HG03280 (cell line): ENCODE measurements at regions not wholly inside any gene's neighbourhood (a gene's known extent, or its start where the extent isn't known, plus 50 kb on each side); places are given as distances from the start of the nearest gene placed in this dataset.

Experiments used
- ATAC-seq: cut with Tn5 transposase; IDR thresholded peaks from one replicate; pipeline ENCODE4 v1.9.1; 2021; ENCODE audit warnings: mild to moderate bottlenecking, moderate library complexity; ENCODE audit not compliant: unreplicated experiment

GRCh38 chr10:43814663-43815062, 166.0 kb upstream of the ZNF32 start:
- no peak for ATAC-seq

GRCh38 chr10:43811871-43812270, 163.2 kb upstream of the ZNF32 start:
- ATAC-seq: no peak

GRCh38 chr10:43809211-43809930, 160.7 kb upstream of the ZNF32 start:
- no peak for ATAC-seq

- no peak for ATAC-seq
These were observed 159.5 kb upstream of the ZNF32 start for GRCh38 chr10:43808136-43808535.

GRCh38 chr10:43806831-43807640, 158.4 kb upstream of the ZNF32 start:
- no peak for ATAC-seq

GRCh38 chr10:43803791-43804190, 155.1 kb upstream of the ZNF32 start:
- no peak for ATAC-seq

- ATAC-seq: no peak
These were observed 154.5 kb upstream of the ZNF32 start for GRCh38 chr10:43802988-43803696.

- no peak for ATAC-seq
These were observed 152.9 kb upstream of the ZNF32 start for GRCh38 chr10:43801626-43802025.

GRCh38 chr10:43801140-43801539, 152.5 kb upstream of the ZNF32 start:
- no peak for ATAC-seq

GRCh38 chr10:43796781-43797180, 148.1 kb upstream of the ZNF32 start:
- no peak for ATAC-seq

GRCh38 chr10:43795639-43796038, 147.0 kb upstream of the ZNF32 start:
- no peak for ATAC-seq

GRCh38 chr10:43795093-43795492, 146.4 kb upstream of the ZNF32 start:
- no peak for ATAC-seq

- ATAC-seq: no peak
These were observed 145.6 kb upstream of the ZNF32 start for GRCh38 chr10:43794181-43794815.

- no peak for ATAC-seq
These were observed 145.0 kb upstream of the ZNF32 start for GRCh38 chr10:43793704-43794103.

GRCh38 chr10:43790147-43790546, 141.5 kb upstream of the ZNF32 start:
- no peak for ATAC-seq

GRCh38 chr10:43785252-43785651, 136.6 kb upstream of the ZNF32 start:
- no peak for ATAC-seq

- ATAC-seq: no peak
These were observed 134.1 kb upstream of the ZNF32 start for GRCh38 chr10:43782814-43783213.

- no peak for ATAC-seq
These were observed 133.0 kb upstream of the ZNF32 start for GRCh38 chr10:43781480-43782361.

GRCh38 chr10:43778571-43778970, 129.9 kb upstream of the ZNF32 start:
- ATAC-seq: no peak

- no peak for ATAC-seq
These were observed 126.7 kb upstream of the ZNF32 start for GRCh38 chr10:43775384-43775783.
